ENCODE measurements at regions not wholly inside any gene's neighbourhood (a gene's known extent, or its start where the extent isn't known, plus 50 kb on each side); places are given as distances from the start of the nearest gene placed in this dataset.
"Not testable (repeated sequence)": the region's sequence is repeated elsewhere in the genome, so short reads cannot be mapped to it uniquely, and the experiment has no call there.

DNA sequence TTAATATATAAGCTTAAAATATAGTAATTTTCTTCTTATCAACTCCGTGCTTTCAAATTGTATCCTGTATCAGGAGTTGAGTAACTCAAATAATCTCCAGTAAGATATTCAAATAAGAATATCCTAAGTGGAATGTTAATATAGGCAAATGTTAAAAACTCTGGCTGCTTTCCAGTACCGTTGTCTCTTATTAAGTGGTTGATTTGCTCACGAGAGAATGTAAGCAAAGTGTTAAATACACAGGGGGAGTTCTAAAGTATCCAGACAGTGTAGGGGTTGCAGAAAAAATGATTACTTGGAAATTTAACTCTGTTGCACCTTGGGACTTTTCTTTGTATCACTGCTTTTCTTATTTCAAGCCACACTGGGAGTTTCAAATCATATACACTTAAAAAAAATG lies 478.9 kb upstream of the TBL1XR1 start:
- no peak for DNase-seq (ENCODE audit: low read depth)

DNA sequence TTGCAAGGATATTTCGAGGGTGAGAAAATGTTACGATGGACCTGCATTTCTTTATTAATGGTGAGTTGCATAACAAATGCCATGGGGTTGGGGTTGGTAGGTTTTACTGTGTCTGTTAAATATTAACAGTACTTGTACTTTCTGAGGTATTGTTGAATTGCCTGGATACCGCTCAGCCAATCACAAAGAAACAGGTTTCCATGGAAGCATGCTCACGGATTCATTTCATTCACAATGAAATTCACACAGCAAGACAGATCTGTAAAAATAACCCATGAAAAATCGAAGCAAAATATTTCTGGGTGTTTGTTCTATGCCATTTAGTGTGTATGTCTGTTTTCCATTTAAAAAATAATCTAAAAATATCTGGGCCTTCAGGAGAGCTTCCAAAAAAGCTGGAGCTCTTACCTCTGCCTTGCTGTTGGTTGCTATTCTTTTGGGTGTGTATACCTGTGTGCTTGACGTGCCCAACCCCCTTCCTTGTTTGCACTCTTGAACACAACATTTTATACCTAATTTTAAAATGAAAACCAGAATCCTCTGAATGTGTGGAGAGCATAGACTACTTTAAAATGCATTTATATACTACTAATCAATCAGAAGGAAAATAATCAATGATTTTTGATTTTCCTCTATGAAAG lies 479.8 kb upstream of the TBL1XR1 start:
- no peak for DNase-seq (ENCODE audit: low read depth)

DNA sequence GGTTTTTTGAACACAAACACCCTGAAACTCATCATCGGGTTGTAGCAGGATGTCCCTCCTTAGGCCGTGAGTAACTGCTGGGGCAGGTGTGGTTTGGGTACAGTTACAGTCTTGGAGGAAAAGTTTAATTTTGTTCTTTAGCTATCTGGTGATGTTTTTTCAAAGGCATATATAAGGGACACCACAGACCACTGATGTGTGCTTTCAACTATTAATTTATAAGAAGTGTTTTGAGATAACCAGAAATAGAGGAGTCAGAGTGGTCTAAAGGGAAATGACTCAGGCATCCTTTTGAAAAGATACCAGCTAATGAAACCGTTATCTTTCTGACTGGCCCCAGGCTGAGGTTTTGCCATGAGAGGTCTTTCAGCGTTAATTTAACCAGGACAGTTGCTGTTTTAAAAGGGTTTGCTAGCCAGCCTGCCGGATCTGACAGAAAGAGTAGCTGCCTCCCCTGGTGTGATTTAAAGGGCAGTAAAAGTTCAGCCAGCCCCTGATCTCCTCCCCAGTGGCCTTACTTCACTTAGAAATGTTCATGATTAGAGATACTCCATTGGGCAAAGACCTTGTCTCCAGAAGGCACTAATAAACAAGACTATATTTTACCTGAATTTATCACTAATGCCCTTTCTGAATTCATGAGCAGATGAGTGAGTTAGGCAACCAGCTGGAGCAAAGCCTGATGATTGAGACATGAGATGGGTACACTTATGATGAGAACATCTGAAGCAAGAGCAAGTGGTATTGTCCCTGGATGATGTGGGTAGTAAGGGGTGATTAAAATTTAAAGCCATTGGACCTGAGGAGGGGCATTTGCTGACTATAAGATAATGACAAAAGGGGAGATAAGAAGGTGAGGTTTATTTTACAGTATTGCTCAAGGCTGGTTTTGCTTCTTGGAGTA lies 482.5 kb upstream of the TBL1XR1 start:
- no peak for DNase-seq (ENCODE audit: low read depth)

DNA sequence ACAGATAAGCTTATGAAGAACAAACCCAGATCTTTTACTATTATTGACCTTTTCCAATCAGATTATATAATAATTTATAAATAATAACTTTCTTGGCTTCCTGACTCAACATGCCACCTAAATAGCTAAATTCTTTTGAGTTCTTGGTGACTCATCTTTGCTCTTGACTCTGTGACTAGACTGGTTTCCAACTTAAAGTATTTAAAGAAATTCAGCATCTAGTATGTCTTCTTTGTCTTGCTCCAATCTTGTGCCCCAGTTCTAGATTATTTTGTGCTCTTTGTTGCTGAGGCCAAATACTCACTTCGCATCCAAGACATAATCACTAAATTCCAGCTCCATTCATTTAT lies 483.2 kb upstream of the TBL1XR1 start:
- no peak for DNase-seq (ENCODE audit: low read depth)

DNA sequence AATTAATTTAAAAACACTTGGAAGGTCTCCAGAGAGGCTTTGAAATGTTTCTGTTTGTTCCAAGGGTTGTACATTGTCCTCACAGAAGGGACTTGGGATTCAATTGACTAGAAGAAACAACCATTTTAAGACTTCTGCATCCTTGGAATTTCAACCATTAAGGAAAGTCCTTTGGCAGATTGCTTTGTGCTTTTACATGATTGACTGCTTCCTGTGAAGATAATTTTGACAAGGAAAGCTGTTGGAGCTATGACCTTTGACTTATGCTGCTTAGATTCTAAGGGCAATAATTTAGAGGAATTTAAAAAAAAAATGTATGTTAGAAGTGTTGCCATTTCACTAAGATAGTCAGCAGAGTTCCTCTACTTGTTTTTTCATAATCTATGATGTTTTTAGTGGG lies 483.9 kb upstream of the TBL1XR1 start:
- no peak for DNase-seq (ENCODE audit: low read depth)

DNA sequence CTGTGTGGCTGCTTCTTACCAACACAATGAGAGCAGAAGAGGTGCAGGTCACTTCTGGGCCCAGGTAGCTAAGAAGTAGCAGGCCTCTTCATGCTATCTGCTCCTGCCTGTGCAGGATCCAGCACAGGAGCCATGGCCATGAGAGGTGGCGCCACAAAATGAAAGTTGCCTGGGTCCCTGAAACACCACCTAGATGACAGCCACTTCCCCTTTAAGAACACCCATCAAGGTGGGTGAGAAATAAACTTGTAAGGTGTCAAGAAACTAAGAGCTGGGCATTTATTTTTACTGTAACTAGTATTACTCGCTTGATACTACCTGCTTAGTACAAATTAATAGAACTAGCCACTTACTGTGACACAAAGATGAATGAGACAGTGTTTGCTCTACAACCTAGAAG lies 484.6 kb upstream of the TBL1XR1 start:
- DNase-seq (ENCODE audit: low read depth), result no peak

DNA sequence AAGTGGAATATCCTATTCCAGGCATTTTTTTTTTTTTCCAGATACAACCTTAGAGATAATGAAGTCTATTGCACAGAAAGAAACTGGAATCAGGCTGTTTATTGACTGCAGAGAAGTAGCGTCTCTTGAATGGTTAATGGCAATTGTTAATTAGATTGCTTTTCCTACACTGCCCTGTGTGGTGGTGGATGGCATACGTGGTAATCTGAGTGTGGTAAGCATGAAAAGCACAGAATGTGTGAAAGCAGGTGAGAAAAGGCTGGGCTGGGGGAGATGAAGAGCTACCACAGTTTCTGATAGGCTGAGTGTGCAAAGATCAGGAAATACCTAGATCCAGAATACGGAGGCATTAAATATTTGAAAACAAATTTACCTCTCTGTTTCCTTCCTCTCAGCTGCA lies 486.3 kb upstream of the TBL1XR1 start:
- no peak for DNase-seq (ENCODE audit: low read depth)

DNA sequence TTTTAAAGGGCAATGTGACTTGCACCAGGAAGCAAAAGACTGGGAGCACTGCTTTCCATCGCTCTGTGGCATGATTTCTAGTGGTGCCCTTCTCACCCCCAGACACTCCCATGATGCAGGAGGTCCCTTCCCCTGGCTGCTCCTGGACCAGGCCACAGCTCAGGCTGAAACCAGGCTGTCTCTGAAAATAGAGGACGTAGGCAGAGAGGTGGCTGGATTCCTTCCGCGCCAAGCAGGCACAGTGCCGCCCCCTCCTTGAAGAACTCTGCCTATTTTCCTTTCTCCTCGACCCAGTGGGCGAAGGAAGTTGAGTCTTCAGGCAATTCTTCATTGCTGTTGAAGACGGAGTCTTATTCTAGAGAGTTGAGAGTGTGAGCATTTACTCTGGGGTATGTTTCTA lies 489.4 kb upstream of the TBL1XR1 start:
- DNase-seq (ENCODE audit: low read depth), result no peak

DNA sequence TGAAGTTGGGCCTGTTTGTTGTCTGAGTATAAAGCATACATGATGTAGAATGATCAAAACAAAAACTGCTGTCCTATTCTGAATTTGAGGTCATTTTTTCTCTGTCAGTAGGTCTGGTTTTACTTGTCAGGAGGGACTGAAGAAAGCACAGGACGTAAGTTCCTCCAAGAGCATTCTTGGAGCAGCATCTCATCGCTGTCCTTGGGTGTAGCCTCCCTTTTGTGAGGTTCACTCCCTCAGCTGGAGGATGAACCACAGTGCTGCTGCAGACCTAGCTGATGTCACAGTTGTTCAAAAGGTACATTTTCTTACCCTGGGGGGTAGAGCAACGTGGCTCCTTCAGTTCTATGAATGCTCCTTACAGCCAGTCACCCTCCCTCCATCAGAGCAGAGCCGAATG lies 490.0 kb upstream of the TBL1XR1 start:
- DNase-seq (ENCODE audit: low read depth), result no peak

DNA sequence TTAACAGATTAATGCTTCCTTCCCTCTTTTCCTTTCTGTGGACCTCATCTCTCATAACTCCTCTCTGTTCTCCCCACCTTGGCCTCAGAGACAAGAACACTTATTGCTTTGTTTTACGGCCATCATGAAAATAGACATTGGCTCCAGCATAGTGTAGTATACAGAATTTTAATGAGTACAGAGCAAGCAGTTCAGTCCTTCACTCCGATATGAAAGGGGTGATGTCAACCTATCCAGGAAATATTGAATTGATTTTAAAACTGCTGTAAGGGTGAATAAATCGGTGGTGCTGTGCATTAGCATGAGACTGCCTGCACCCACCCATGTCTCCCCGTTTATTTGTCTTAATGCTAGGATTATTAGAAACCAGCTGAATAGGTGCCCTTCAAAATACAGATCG lies 490.9 kb upstream of the TBL1XR1 start:
- no peak for DNase-seq (ENCODE audit: low read depth)

DNA sequence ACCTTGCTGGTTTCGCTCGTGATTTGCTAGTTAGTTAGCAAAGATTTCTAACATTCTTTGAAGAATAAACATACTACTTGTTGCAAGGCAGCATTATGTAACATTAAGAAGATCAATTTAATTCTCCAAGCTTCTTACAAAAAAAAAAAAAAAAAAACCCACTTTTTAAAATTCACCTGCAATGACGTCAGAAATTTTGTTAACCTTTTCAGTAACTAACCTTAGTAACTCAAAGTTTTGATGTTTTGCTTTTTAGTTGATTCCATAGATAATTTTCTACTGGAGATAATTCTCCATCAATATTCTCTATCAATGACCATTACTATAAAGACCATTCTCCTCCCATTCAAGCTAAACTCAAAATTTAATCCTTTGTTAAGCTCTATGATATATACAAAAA lies 491.8 kb upstream of the TBL1XR1 start:
- no peak for DNase-seq (ENCODE audit: low read depth)

DNA sequence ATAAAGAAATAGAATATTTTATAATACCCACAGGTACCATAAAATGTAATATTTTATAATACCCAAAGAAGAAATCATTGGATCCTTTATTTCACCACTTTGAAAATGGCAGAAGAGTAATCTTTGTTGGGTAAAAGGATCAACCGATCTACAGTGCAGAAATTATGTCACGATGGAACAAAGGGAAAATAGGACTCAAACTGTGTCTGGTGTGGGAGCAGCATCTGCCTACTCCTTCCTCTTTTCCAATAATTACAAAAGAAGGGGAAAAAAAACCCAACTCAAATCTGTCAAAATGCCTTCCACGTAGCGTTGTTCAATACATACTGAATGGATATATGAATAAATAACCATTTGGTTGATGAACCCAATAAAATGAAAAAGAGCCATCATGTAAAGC lies 492.6 kb upstream of the TBL1XR1 start:
- no peak for DNase-seq (ENCODE audit: low read depth)

DNA sequence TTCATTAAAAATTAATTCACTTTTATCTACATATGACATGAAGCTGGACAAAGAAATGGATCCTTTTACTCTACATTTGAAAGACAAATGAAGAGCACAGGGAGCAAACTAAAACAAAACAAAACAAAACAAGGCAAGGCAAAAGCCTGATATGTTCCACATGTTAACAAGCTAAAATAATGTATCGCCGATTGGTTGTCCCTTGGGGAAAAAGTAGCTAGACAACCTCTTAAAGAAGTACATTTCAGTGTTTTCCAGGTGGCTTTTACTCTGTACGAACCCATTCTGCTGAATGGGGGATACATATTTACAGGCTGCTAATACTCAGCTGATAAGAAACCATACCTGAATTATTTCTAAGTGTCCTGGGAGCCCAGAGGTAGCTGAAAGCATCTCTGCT lies 493.0 kb upstream of the TBL1XR1 start:
- no peak for DNase-seq (ENCODE audit: low read depth)

DNA sequence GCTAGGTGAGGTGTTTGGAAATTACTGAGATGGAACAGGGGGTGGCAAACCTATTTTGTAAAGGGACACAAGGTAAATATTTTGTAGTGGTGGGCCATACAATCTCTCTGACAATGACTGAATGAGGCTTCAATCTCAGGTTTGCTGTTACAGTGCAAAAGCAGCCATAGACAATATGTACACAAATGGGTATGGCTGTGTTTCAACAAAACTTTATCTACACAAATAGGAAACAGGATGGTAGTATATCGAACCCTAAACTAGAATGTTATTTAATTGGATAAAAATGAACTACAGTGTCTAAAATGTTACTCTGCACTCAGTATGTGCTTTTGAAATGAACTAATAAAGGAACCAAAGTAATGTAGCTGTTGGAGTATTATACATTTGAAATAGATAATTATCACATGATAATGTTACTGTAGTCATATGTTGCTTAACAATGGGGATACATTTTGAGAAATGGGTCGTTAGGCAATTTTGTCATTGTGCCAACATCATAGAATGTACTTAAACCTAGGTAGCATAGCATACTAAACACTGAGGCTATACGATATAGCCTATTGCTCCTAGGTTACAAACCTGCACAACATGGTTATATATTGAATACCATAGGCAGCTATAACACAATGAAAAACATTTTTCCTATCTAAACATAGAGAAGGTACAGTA lies 495.2 kb upstream of the TBL1XR1 start:
- DNase-seq (ENCODE audit: low read depth), result no peak

DNA sequence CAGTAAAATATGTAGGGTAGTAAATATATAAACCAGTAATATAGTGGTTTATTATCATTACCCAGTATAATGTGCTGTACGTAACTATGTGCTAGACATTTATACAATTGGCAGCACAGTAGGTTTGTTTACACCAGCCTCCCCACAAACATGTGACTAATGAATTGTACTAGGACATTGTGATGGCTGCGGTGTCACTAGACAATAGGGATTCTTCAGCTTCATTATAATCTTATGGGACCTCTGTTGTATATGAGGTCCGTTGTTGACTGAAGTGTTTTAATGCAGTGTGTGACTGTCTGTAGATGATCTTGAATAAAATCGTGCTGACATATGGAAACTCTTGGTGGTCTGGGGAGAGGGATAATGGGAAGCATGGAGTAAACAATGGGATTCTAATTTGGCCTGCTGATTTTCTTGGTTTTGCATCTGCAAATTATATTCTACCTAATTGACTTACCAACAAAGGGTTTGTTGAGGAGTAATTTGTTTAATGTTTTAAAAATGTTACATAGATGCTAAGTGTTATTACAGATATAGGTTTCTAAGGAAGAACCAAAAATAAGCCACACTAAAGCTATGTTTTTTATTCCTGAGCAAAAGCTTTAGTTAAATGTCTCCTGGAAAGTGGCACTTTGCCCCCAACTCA lies 496.5 kb upstream of the TBL1XR1 start:
- no peak for DNase-seq (ENCODE audit: low read depth)

DNA sequence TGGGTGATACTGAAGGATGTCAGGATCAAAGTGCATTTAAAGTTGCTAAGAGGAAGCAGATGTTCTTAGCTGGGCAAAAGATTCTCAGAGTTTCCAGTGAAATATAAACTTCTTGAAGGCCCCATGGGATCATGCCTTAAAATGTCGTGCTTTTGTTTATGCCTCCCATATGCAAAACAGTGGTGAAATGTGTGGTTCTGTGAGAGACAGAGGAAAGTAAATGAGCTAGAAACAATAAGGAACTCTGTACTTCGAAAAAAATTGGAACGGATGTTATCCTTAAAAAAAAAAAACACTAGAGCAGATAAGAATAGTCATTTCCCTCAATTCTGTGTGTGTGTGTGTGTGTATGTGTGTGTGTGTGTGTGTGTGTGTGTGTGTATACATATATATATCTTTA lies 497.0 kb upstream of the TBL1XR1 start:
- no peak for DNase-seq (ENCODE audit: low read depth)

DNA sequence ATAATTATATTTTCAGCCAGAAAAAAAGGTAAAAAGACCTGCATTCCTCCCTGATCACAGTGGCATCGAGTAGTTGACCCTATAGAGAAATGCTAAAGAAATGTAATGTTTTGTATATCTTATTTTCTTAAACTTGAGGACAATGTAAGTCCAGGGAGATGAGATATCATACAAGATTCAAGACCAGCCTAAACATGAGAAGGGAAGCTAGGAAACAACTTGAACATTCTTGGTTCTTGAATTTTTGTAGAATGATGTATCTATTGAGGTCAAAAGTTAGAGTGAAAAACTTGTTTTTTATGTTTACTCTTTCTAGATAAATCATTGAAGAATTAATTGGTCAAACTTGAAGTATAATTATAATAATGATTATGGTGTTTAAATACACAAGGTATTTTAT lies 497.7 kb upstream of the TBL1XR1 start:
- no peak for DNase-seq (ENCODE audit: low read depth)

DNA sequence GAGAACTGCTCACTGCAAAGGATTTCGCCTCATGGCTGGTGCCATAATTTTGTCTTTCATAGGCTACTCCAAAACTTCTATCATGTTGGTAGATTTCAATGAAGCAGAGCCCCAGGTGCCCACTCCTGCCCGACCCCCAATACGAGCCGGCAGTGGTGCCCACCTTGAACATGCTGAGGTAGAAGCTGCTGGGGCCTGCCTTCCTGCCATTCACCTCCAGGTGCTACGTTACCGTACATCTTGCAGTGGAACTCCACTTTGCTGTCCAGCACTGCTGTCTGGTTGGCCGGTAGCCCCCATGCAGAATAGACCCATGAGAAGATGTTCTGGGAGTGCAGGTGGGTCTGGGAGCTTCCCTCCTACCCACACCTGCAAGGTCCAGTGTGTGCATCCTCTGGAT lies 502.8 kb upstream of the TBL1XR1 start:
- no peak for DNase-seq (ENCODE audit: low read depth)

DNA sequence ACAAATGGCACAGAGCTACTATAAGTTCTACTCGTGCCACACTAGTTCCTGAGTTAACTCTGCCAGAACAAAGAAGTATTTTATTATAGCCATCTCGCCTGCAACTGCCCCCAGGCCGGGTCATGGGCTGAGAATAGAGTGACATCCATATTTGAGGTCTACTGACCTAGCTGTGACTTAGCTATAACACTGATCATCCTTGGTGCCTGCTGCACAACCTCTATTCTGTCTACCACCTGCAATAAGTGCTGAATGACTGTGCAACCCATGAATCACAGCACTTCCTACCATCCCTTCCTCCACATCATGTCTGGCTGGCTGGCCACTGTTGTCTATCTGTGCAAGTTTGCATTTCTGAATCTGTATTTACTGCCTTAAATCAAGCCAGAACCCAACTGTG lies 506.5 kb upstream of the TBL1XR1 start:
- no peak for DNase-seq (ENCODE audit: low read depth)

DNA sequence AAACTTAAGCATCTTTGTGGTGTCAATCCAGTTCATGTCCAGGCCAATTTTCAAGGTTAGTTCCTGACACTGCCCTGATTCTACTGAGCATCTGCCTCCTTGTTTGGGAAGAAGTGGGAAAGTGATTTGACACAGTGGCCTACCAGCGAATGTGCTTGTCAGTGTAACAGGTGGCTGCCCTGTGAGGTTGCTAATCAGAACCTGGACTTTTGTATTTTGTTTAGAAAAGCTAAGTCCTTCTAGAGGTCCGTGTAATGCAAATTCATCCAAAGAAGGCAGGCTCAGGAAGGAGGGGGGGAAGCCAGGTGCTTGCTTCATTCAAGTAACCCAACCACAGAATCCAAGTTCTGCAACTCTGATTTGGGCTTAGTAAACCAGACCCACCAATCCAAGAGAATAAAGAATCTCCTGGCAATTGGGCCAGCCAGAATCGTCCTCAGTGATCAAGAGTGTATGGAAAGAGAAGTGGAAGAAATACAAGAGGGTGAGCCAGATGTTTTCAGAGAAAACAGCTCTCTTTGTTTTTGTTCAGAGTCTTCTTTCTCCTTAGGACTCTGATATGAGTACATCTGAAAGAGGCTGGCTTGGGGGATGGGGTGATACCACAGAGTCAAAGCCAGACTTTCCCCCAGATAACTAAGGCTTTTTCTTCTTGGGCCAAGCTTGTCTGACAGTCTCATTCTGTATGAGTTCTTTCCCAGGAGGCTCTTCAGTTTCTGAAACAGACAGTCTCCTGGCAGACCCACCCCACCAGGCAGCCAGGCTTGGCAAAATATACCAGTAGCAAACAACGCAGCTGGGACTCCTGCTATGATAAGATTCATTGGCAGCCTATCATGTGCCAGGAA lies 508.9 kb upstream of the TBL1XR1 start:
- no peak for DNase-seq (ENCODE audit: low read depth)

DNA sequence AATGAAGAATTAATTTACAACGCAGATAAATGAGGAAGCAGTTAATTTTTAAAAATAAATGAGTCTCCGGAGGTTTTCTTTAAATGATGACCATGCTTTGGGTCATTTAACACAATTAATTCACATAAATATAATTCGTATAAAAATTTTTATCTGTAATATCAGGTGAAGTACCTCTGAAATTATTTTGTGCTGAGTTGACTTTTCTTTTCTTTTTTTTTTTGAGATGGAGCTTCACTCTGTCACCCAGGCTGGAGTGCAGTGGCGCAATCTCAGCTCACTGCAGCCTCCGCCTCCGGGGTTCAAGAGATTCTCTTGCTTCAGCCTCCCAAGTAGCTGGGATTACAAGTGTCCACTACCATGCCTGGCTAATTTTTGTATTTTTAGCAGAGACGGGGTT lies 512.2 kb upstream of the TBL1XR1 start:
- not testable (repeated sequence) for DNase-seq (ENCODE audit: low read depth)

DNA sequence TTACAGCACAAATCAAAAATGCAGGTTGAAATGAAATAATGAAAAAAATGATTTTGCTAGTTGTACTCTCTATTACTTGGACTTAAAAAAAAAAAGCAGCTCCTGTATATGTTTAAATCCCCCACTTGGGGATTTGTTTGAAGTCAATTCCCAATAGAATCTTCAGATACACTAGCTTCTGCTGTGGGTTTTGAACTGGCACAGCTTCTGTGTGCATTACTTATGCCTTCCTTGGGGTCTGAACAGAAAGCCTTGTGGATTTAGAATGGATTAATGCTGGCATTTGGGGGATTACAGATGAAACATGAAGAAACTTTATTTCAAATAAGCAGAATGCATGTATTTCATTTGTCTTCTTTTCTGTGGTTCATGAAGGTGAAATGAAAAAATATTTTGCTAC lies 513.2 kb upstream of the TBL1XR1 start:
- DNase-seq (ENCODE audit: low read depth), result no peak
